HG03460 (cell line): ENCODE measurements at regions not wholly inside any gene's neighbourhood (a gene's known extent, or its start where the extent isn't known, plus 50 kb on each side); places are given as distances from the start of the nearest gene placed in this dataset.
"Not testable (repeated sequence)": the region's sequence is repeated elsewhere in the genome, so short reads cannot be mapped to it uniquely, and the experiment has no call there.

Source experiments
- ATAC-seq: cut with Tn5 transposase; IDR thresholded peaks from one replicate; pipeline ENCODE4 v1.9.1; 2021; ENCODE audit not compliant: unreplicated experiment

DNA sequence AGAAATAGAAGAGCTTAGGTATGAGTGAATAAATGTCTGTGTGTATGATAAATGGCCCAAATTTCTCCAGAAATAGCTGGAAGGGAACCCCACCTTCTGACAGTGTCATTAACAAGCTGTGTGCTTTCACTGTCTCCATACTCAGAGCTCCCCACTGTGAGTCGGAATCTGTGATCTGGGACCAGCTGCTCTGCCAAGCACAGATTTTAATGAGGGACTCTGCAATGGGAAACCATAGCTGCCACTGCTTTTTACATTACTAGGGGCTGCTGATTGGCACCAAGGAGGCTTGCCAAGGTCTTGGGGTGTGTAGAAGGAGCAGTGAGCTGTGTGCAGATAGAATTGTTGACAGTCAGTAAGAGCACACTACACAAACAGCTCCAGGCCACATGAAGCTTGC lies 244.2 kb upstream of the CCDC196 start:
- ATAC-seq: no peak

DNA sequence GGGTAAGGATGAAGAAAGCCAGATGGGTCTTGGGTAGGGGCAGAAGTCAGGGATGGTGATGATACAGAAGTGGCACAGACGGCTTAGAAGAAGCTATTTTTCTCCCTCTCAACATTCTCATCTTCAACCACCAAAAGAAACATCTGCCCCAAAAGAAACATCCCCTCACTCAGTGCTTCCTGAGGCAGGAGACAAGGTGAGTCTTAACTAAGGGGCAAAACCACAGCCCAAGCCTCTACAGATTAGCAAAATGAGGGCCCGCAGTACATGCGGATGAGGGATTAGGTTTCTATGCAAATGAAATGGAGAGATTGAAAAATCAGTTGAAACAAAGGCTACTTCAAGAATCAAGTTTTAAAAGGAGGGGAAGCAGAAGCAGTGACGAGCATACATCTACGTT lies 241.3 kb upstream of the CCDC196 start:
- no peak for ATAC-seq

GRCh38 chr14:66247662-66248193 lies 238.4 kb upstream of the CCDC196 start:
- no peak for ATAC-seq

- no peak for ATAC-seq
Observed at GRCh38 chr14:66248256-66248655, 237.9 kb upstream of the CCDC196 start.

DNA sequence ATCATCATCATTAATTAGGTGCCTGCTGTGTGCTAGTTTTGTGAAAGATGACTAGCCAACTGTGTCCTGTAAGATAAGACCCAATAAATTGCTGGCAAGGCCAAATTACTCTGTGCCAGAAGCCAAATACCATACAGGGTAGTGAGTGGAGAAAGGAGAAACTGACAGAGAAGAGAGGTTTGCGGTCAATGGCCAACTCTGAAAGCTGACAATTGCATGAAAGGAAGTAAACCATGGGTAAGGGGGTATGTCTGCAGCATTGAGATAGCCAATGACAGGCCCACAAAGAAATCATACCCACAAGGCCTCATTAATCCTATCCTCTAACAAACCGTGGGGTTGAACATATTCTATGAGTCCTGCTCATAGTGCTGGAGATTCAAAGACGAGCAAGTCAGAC lies 236.6 kb upstream of the CCDC196 start:
- no peak for ATAC-seq

DNA sequence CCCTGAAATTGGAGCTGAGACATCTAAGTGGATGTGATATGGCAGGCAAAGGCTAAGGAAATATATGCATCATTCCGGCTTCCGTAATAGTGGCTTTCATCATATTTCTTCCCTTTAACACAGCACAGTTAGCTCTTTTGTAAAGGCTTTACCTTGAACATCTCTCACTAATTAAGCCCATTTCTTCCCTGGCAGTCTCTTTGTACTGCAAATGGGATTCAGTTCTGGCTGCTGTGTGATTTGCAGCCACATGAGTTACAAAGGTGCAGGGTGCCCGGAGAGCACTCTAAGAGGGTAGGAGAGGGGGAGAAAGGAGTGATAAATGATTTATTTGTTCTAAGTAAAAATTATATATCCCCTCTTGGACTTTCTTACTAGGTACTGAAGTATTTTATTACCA lies 232.1 kb upstream of the CCDC196 start:
- ATAC-seq: no peak

- ATAC-seq: no peak
Observed at GRCh38 chr14:66268802-66269334, 217.3 kb upstream of the CCDC196 start.

- no peak for ATAC-seq
Observed at GRCh38 chr14:66272221-66272620, 213.9 kb upstream of the CCDC196 start.

DNA sequence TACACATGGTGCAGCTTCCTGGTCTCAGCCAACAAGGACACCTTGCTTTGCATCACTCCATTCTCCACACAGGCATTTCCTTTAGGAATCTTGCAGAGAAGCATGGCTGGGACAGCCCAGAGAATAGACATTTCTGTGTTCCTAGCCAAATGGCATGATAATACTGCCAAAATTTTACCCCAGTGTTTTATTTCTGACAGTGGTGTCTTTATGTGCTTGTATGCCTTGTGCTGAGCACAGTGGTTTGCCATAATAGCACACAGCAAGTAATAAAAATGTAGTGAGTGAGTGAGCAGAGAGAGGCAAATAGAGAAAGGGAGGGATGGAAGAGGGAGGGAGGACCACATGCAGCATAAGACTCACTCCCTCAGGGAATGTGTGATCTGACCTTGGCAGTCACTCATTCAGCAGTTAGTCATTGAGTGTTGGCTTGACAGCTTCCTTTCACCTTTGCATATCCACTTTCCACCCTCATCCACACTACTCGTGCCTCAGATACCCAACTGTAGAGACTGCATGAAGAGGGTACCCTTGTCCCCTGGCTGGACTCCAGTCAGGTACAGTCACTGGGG lies 212.8 kb upstream of the CCDC196 start:
- ATAC-seq: no peak

DNA sequence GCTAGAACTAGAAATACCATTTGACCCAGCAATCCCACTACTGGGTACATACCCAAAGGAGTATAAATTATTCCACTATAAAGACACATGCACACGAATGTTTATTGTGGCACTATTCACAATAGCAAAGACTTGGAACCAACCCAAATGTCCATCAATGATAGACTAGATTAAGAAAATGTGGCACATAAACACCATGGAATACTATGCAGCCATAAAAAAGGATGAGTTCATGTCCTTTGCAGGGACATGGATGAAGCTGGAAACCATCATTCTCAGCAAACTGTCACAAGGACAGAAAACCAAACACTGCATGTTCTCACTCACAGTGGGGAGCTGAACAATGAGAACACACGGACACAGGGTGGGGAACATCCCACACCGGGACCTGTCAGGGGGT lies 207.8 kb upstream of the CCDC196 start:
- not testable (repeated sequence) for ATAC-seq

DNA sequence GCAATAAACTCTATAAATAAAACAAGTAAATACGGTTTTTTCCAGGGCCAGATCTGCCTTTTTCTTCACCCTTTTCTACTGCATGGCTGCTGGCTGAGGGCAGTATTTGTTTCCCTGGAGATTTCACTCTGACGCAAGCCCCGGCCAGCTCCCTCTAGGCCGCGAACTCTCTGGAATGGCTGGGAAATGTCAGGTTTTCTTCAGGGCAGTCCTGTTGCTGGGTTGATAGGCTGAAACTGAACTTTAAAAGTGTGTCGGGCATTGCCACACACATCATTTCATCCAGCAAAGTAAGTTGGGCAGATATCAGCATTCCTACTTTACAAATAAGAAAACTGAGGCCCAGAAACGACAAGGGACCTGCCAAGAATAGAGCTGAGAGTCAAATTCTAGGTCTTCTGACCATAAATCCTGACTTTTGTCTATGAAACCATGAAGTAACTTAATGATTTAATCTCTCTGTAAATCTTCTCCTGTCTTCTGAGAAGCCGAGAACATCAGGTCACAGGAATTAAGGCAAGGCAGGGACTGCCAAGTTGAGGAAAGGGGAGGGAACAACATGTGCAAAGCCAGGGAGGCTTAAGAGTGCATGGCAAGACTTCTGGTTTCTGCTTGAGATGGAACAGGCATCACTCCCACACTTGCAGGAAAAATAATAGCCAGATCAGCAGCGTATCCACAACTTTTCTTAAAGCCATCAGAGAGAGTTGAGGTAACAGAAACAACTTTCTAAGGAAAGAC lies 205.0 kb upstream of the CCDC196 start:
- ATAC-seq: no peak

- ATAC-seq: no peak
Observed at GRCh38 chr14:66284346-66284745, 201.8 kb upstream of the CCDC196 start.

- ATAC-seq: no peak
Observed at GRCh38 chr14:66288511-66288910, 197.7 kb upstream of the CCDC196 start.

DNA sequence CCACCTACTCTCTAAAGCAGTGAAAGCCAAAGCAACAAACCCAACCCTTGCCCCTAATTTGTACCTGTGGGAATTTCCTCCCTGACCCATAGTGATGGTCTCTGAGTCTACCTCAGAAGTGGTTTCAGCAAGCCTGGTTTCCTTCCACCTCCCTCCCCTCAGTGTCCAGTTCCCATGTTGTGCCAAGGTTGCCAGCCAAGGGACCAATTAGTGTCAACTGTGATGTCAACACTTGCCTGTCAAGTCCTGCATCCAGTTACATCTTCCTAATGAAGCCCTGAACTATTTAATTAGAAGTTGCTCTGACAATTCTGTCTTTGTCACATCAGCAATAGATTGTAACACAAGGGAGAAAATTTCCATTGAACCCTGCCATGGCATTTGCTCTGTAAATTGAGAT lies 194.4 kb upstream of the CCDC196 start:
- ATAC-seq: no peak

DNA sequence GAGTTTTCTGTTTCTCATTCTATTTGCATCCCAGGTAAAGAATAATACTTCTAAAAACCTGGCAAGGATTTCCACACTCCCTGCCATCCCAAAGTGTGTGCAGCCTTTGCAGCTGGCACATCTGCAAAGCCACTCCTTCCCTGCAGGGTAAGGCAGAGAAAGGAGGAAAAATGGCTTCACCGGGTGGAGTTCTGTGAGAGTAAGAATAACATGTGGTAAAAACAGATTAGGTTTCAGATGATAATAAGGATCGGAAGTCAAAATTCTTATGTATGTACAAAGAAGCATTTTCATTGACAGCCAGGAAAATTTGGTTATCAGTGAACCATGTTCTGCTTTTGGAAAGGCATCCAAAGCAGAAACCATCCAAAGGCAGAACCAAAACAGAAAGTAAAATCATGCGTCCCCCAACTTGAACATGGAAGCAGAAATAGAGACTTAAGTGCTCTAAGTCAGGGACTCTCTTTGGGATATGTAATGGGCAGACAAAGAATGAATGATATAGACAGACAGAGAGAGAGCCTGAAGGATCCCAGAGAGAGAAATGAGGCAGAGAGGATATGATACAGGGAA lies 192.6 kb upstream of the CCDC196 start:
- no peak for ATAC-seq

DNA sequence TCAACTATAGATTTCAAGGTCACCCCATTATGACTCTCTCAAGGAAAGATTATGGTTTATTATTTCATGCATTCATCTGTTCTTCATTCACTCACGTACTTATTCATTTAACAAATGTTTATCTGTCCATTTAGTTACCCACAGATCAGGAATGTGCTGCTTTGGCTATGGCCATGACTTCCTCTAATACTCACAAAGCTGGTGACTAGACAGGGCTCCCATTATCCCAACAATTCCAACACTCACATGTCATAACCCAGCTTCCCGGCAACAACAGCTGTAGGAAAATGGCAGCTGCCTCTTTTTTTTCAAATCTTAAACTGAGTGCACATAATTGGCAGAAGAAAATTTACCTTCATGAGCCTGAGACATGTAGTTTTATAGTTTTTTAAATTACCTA lies 190.8 kb upstream of the CCDC196 start:
- no peak for ATAC-seq

- no peak for ATAC-seq
Observed at GRCh38 chr14:66300886-66301285, 185.3 kb upstream of the CCDC196 start.

- no peak for ATAC-seq
Observed at GRCh38 chr14:66306101-66306500, 180.1 kb upstream of the CCDC196 start.

- ATAC-seq: no peak
Observed at GRCh38 chr14:66311058-66311457, 175.1 kb upstream of the CCDC196 start.

- no peak for ATAC-seq
Observed at GRCh38 chr14:66311990-66312389, 174.2 kb upstream of the CCDC196 start.

DNA sequence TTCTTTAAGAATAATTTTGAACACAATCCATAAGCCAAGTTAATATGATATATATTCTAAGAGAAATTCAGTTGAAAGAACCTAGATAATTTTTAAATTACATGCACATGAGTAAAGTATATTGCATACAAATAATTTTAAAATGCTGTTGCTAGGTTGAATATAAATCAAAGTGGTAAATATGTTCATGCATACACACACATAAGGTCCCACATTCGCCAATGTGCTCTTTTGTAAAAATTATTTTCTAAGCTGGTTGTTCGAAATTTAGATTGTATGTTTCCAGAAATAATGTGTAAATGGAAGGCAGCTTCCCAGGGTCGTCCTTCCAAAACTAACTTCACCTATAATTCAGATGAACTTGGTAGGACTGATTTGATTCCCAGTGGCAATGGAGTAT lies 173.7 kb upstream of the CCDC196 start:
- no peak for ATAC-seq

DNA sequence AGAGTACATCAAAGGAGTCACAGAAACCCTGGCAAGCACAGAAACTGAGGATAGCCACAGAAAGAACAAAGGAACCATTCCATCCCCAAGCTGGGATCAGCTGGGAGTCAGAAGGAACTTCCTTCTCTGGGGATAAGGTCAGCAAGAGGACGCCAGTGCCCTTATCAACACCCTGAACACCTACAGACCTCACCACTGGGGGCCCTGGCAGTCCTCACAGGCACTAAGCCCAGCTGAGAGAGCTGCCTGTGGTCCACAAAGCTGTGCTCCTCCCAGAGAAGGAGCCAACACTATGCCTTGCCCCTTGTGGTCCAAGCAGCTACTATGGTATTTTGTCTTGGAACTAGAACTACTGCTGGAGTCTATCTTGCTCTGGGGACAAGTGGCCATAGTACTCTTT lies 171.1 kb upstream of the CCDC196 start:
- ATAC-seq: no peak
